VCaP (cell line): ENCODE measurements at regions not wholly inside any gene's neighbourhood (a gene's known extent, or its start where the extent isn't known, plus 50 kb on each side); places are given as distances from the start of the nearest gene placed in this dataset.

ENCODE experiments used
- H3K27ac ChIP-seq: fragments of 450-650 bp; 2 replicates; pipeline ENCODE4 v1.5.1; 2017
- CTCF ChIP-seq: fragments of 450-650 bp; conservative IDR thresholded peaks from 2 replicates; pipeline ENCODE4 v1.5.1; 2017; ENCODE audit warnings: mild to moderate bottlenecking, moderate library complexity

DNA sequence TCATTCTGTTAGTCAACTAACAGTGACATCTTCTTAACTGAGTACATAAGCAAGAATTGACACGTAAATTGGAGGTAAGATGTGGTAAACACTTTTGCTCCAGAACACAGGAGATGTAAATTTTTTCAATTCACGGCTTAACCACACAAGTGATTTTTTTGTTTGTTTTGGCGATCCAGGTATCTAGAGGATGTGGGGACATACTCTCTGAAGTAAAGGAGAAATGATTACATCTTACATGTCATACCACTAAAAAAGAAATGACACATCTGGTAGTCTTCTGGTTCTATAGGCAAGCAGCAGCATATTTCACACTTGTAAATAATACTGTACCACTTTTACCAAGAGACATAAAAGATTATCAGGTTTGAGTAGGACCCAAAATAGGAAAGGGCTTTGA lies 200.3 kb upstream of the ZWINT start:
- no peak for TF ChIP-seq CTCF

DNA sequence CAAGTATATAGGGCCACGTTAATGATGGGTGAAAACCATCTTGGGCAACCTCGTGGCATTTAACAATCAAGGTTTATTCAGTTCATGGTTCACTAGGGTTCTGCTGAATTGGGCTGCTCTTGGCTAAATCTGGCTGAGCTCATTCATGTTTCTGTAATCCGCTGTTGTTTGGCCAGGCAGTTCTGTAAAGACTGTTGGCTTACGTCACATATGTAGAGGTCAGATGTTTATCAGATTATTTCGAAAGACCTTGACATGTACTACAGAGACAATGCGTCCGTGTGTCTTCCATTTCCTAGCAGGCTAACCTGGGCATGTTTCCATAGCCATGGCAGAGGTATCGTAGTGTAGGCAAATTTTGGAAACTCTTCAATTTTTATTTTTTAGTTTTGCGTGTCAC lies 190.0 kb upstream of the ZWINT start:
- H3K27ac ChIP-seq: no peak overlapping the region
- no peak for TF ChIP-seq CTCF

More for the DNA sequence above, 200.3 kb upstream of the ZWINT start:
- no peak overlapping the region for H3K27ac ChIP-seq

DNA sequence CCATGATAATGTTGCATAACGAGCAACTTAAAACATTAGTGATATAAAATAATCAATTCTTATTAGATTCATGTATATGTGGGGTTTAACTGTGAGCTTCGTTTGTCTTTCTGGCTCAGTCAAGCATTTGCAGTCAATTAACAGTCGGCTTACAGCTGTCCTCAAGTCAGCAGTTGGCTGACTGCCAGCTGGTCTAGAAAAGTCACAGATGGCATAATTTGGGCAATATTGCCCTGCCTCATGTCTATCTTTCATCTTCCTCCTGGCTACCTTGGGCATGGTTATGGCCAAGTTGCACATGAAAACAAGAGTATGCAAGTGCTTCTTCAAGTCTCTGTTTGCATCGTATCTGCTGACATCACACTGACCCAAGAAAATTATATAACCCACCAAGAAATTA lies 186.1 kb upstream of the ZWINT start:
- TF ChIP-seq CTCF: no peak
- no peak overlapping the region for H3K27ac ChIP-seq

DNA sequence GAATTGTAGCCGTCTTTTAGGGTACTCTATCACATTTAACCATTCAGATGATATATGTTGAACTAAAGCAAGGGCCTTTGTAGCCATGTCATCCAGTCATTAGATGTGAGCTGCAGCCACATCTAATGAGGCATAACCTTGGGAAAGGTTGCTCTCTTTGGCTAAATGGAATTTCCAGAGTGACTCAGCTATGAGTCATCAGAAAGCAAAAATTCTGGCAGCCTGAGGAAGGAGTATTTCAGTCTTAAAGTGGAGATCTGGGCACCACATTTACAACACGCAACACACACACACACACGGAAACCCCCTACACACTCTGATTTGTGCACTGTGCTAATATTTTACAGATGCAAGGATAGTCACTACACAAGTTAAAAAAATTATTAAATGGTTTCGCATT lies 176.9 kb upstream of the ZWINT start:
- TF ChIP-seq CTCF: no peak

DNA sequence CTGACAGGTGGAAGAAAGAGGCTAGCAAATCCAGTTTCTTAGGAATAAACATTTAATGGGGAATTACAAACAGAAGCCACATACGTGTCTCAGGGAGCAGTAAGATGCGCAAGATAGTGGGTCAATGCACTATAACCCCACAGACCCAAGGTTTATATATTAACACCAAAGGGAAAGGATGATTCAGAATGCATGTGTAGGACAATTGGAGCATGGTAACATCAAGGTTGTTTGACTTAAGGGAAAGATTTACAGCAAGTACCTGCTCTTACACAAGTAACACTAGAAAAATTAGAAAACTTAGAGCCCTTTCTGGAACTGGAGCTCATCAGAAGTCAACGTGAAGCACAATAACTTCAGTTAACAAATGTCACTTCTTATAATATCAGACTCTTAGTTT lies 161.1 kb upstream of the ZWINT start:
- H3K27ac ChIP-seq: no peak overlapping the region
- no peak for TF ChIP-seq CTCF

More for the DNA sequence above, 176.9 kb upstream of the ZWINT start:
- no peak overlapping the region for H3K27ac ChIP-seq

GRCh38 chr10:56508562-56508961 lies 147.5 kb upstream of the ZWINT start:
- TF ChIP-seq CTCF: no peak
- H3K27ac ChIP-seq: no peak overlapping the region

DNA sequence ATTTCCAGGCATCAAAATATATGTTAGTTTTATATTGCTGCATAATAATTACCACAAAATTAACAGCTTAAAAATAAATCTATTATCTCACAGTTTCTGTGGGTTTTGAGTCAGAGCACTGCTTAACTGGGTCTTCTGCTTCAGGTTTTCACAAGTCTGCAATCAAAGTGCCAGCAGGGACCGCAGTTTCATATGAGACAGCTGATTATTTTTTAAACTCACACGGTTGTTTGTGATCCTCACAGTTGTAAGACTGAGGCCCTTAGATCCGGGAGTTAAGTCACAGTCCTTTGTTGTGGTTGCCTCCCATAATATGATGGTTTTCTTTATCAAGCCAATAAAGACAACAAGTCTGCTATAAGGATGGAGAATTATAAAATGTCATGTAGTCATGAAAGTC lies 146.0 kb upstream of the ZWINT start:
- TF ChIP-seq CTCF: no peak
- no peak overlapping the region for H3K27ac ChIP-seq

DNA sequence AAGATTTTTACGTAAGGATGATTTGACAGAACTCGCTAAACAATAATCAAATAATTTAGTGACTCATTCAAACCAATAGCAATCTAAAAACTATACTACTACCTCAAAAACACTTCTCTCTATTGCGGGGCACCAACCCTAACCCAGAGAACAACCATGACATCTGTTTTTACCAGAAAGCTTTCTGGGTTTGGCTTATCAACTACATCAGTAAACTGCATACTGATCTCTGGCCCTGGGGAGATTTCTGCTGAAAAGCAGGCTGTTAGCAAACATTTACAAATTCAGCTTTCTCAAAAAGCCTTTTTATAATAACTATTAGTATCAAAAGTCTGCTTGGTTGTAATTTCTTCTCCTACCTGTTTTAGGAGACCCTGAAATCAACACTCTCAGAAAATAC lies 144.5 kb upstream of the ZWINT start:
- TF ChIP-seq CTCF: no peak
- no peak overlapping the region for H3K27ac ChIP-seq
